CD4-positive, alpha-beta T cell (primary cell): ENCODE measurements at regions not wholly inside any gene's neighbourhood (a gene's known extent, or its start where the extent isn't known, plus 50 kb on each side); places are given as distances from the start of the nearest gene placed in this dataset.

ENCODE experiments used
- ATAC-seq: fragments of 200-7000 bp; cut with Tn5 transposase; one replicate; pipeline ENCODE4 v1.10.0; 2022; ENCODE audit warnings: mild to moderate bottlenecking; ENCODE audit not compliant: poor library complexity
- CTCF ChIA-PET: fragments of 350-600 bp; sonication (Branson Sonifier 250); formaldehyde crosslinking; loops from one replicate; lab custom pipeline; 2021; ENCODE audit warnings: antibody characterized with exemption, inconsistent platforms; lab: Charles Lee
- POLR2A ChIA-PET: fragments of 350-600 bp; sonication (Branson Sonifier 250); formaldehyde crosslinking; loops from one replicate; lab custom pipeline; 2021; ENCODE audit warnings: antibody characterized with exemption, inconsistent platforms; lab: Charles Lee
- DNase-seq, 14 experiments: peaks; one replicate each; pipeline ENCODE4 v3.0.0-alpha.2; 2013 to 2020; ENCODE audit warnings: mixed read lengths in 2 of 14
- H3K27ac ChIP-seq, 2 donors: one replicate each; pipeline versions ENCODE4 v1.5.1 to v1.7.0; 2013; ENCODE audit warnings: low read length in 2 of 2, low read depth in 1 of 2, mild to moderate bottlenecking in 1 of 2
- H3K27me3 ChIP-seq, 2 experiments: 1 replicate in 1 of 2; 2 replicates in 1 of 2; pipeline versions ENCODE4 v1.6.1 to v1.7.0; 2013; ENCODE audit warnings: low read length in 2 of 2, control low read depth in 1 of 2, mild to moderate bottlenecking in 1 of 2, moderate library complexity in 1 of 2; ENCODE audit not compliant: insufficient read depth in 2 of 2, control insufficient read depth in 1 of 2
- H3K36me3 ChIP-seq: one replicate; pipeline ENCODE4 v1.6.1; 2013; ENCODE audit warnings: low read length, control low read depth; ENCODE audit not compliant: insufficient read depth
- H3K4me1 ChIP-seq: one replicate; pipeline ENCODE4 v1.6.1; 2013; ENCODE audit warnings: low read length, control low read depth; ENCODE audit not compliant: insufficient read depth
- H3K4me3 ChIP-seq: one replicate; pipeline ENCODE4 v1.5.1; 2013; ENCODE audit warnings: mild to moderate bottlenecking, low read length, moderate library complexity
- H3K9me3 ChIP-seq, 2 experiments: 1 replicate in 1 of 2; 2 replicates in 1 of 2; pipeline versions ENCODE4 v1.6.1 to v1.7.0; 2013; ENCODE audit warnings: low read length in 2 of 2, mild to moderate bottlenecking in 2 of 2, control low read depth in 1 of 2, moderate library complexity in 1 of 2; ENCODE audit not compliant: control insufficient read depth in 1 of 2, insufficient read depth in 1 of 2
- H3K27ac Mint-ChIP-seq: one replicate; pipeline ENCODE4 v1.8.0; 2020; ENCODE audit warnings: mixed read lengths
- H3K27me3 Mint-ChIP-seq: one replicate; pipeline ENCODE4 v1.8.0; 2021; ENCODE audit warnings: mixed read lengths
- H3K36me3 Mint-ChIP-seq: one replicate; pipeline ENCODE4 v1.8.0; 2021; ENCODE audit warnings: low read depth, mixed read lengths
- H3K4me1 Mint-ChIP-seq: one replicate; pipeline ENCODE4 v1.8.0; 2021; ENCODE audit warnings: low read depth, mixed read lengths
- H3K4me3 Mint-ChIP-seq: one replicate; pipeline ENCODE4 v1.8.0; 2020; ENCODE audit warnings: mild to moderate bottlenecking, mixed read lengths
- H3K9me3 Mint-ChIP-seq: one replicate; pipeline ENCODE4 v1.8.0; 2020; ENCODE audit warnings: mixed read lengths
- intact Hi-C, 2 experiments: fragments of 100-400 bp; cut with DNase I in 1 of 2; cut with micrococcal nuclease in 1 of 2; formaldehyde crosslinking; loops; one replicate each; pipeline versions ENCODE4 v1.15.1 to v1.9.0; 2023 to 2025; cut with DNase I, micrococcal nuclease
- TF ChIP-seq, protein P1 (sequence below): fragments of 200-600 bp; IDR thresholded peaks from one replicate; pipeline ENCODE4 v1.8.0; 2022; ENCODE audit warnings: antibody characterized with exemption, mild to moderate bottlenecking

DNA sequence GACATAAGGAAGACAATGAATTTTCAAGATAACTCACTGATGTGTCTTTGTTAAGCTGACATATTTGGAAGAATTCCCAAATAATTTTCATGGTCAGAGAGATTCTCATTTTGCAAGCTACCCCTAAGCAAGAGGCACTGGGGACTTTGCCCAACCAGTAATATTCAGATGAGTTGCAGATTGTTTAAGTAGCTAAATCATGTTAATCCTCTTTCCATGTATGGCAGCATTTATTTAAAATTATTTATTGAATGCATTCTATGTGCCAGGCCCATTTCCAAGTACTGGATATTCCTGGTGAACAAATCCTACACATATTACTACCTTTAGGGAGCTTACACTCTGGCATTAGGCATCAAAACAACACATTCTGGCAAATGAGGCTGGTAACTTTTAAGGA, 56.5 kb upstream of the BACH1 start:
- DNase-seq, result no peak
- ATAC-seq, result no peak
- Mint-ChIP-seq H3K9me3 (no peaks in the 10 kb centered on the region), H3K27ac (no peak overlapping the region), H3K4me1 (no peaks in the 10 kb centered on the region), H3K36me3 (no peaks in the 10 kb centered on the region), H3K27me3 (no peaks in the 10 kb centered on the region), H3K4me3 (no peak overlapping the region)
- TF ChIP-seq, protein P1, sequence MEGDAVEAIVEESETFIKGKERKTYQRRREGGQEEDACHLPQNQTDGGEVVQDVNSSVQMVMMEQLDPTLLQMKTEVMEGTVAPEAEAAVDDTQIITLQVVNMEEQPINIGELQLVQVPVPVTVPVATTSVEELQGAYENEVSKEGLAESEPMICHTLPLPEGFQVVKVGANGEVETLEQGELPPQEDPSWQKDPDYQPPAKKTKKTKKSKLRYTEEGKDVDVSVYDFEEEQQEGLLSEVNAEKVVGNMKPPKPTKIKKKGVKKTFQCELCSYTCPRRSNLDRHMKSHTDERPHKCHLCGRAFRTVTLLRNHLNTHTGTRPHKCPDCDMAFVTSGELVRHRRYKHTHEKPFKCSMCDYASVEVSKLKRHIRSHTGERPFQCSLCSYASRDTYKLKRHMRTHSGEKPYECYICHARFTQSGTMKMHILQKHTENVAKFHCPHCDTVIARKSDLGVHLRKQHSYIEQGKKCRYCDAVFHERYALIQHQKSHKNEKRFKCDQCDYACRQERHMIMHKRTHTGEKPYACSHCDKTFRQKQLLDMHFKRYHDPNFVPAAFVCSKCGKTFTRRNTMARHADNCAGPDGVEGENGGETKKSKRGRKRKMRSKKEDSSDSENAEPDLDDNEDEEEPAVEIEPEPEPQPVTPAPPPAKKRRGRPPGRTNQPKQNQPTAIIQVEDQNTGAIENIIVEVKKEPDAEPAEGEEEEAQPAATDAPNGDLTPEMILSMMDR, result no peak
- no peaks in the 10 kb centered on the region for H3K36me3 ChIP-seq
- H3K9me3 ChIP-seq, result no peaks in the 10 kb centered on the region
- ChIA-PET CTCF (interaction anchor here (0.9 kb wide), 1 partner anchor 134 kb away, joined by 3 read pairs; no protein-coding TSS in a partner anchor), POLR2A (no interaction called here)
- H3K27me3 ChIP-seq, result no peaks in the 10 kb centered on the region
- H3K4me3 ChIP-seq, result no peak overlapping the region
- no peak overlapping the region for H3K27ac ChIP-seq
- intact Hi-C loops, result no loop called here
- H3K4me1 ChIP-seq, result no peaks in the 10 kb centered on the region

DNA sequence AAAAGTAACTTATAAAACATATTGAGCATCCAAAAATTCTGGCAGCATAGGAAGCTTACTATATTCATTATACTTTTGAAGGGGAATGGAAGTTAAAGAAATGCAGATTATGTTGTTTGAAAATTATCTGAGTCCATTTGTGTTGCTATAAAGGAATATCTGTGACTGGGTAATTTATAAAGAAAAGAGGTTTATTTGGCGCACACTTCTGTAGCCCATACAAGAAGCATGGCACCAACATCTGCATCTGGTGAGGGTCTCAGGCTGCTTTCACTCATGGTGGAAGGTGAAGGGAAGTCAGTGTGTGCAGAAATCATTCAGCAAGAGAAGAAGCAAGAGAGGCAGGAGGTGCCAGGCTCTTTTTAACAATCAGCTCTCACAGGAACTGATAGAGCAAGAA, 55.5 kb upstream of the BACH1 start:
- no peak overlapping the region for H3K27ac Mint-ChIP-seq

DNA sequence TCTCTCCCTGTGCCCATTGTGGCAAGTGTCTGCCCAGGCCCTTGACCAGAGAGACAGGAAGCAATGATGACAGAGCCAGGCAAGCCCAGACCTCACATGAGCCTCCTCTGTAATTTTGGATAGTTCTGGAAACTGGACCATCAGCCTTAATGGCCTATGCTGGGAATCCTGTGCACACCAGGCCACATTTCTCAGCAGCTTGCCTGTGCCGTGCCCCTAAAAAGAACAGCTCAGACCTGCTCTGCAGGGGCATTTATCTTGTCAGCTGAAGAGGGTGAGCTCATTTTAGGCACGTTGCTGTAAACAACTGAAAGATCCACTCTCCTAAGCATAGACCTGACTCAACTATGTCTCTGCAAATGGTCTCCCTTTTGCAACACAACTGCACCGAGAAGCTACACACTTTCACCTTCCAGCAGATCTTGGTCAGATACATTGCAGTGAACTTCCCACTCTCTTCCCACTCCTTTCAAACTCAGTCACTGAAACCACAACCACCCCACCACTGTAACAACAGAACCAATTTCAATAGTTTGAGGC, 53.5 kb upstream of the BACH1 start:
- intact Hi-C loops, result no loop called here
- CTCF ChIA-PET, result no interaction called here
- Histone ChIP-seq H3K9me3 (no peaks in the 10 kb centered on the region), H3K27me3 (no peaks in the 10 kb centered on the region), H3K4me1 (no peaks in the 10 kb centered on the region), H3K36me3 (no peaks in the 10 kb centered on the region), H3K4me3 (no peak overlapping the region), H3K27ac (no peak overlapping the region)
- TF ChIP-seq, protein P1, result no peak
- POLR2A ChIA-PET, result no interaction called here
- ATAC-seq, result no peak
- Mint-ChIP-seq H3K9me3 (no peaks in the 10 kb centered on the region), H3K27me3 (no peaks in the 10 kb centered on the region), H3K27ac (no peak overlapping the region), H3K4me3 (no peak overlapping the region), H3K36me3 (no peaks in the 10 kb centered on the region), H3K4me1 (no peaks in the 10 kb centered on the region)
- no peak for DNase-seq

More for the DNA sequence above, 55.5 kb upstream of the BACH1 start:
- CTCF ChIA-PET, result no interaction called here
- H3K4me3 Mint-ChIP-seq, result no peak overlapping the region
- ATAC-seq (no peak), DNase-seq (no peak)
- H3K9me3 Mint-ChIP-seq, result no peaks in the 10 kb centered on the region
- no peak overlapping the region for H3K27ac ChIP-seq
- H3K27me3 Mint-ChIP-seq, result no peaks in the 10 kb centered on the region
- POLR2A ChIA-PET, result no interaction called here
- no peaks in the 10 kb centered on the region for H3K36me3 ChIP-seq
- H3K27me3 ChIP-seq, result no peaks in the 10 kb centered on the region
- no peak overlapping the region for H3K4me3 ChIP-seq
- H3K9me3 ChIP-seq, result no peaks in the 10 kb centered on the region
- TF ChIP-seq, protein P1, result no peak
- no peaks in the 10 kb centered on the region for H3K4me1 Mint-ChIP-seq
- no peaks in the 10 kb centered on the region for H3K36me3 Mint-ChIP-seq
- no peaks in the 10 kb centered on the region for H3K4me1 ChIP-seq
- intact Hi-C loops, result no loop called here
